ENCODE measurements at regions not wholly inside any gene's neighbourhood (a gene's known extent, or its start where the extent isn't known, plus 50 kb on each side); places are given as distances from the start of the nearest gene placed in this dataset.
"Not testable (repeated sequence)": the region's sequence is repeated elsewhere in the genome, so short reads cannot be mapped to it uniquely, and the experiment has no call there.

DNA sequence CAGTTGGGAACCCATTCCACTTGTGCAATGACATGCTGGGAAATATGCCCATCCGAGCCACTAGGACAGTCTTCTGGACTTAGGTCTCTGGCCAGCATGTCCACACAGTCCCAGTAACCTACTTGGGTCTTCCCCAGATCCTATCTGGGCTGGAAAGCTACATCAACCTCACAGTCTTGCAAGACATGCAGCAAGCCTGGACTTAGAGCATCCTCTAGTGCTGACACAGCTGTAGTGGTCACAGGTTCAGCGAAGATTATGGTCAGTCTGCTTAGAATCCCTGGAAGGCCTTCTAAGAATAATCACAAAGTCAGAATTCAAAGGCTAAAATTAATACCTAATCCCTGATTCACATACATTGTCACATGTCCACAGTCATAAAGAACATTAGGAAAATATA lies 842.7 kb downstream of the STPG2 start:
- no peak for DNase-seq

DNA sequence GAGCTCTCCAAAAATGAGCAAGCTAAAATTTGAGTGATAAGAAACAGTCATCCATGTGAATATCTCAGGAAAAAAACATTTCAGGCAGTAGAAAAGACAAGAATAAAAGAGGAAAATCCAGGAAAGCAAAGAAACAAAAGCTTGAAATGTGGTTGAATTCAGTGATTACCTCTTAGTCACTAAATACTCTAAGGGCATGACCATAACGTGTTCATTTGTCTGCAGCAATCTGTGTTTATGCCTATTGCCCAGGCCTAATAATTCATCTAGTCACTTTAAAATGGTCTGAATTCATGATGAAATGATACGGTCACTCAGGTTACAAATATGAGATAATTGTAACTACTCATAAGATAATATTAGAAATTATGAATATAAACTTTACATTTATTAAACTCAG lies 837.9 kb downstream of the STPG2 start:
- DNase-seq, result no peak

DNA sequence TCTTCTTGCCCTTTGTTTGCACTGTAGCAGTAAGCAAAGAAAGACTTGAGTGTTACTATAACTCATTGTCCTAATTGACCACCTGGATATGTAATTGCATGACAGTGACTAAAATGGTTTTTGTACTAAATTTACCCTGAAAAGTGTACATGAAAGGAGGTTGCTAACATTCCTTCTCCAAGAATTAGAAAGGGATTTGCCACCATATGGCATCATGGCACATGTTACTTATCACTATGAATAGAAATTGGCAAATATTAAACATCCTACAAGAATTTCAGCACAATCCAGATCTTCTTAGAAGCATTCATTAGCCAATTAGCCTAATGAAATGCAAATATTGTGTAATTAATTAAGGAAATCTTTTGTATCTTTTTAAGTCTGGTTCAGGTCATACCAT lies 834.2 kb downstream of the STPG2 start:
- no peak for DNase-seq

GRCh38 chr4:97317201-97317600 lies 826.1 kb downstream of the STPG2 start:
- DNase-seq, result no peak

GRCh38 chr4:97317671-97318070 lies 825.6 kb downstream of the STPG2 start:
- no peak for DNase-seq

DNA sequence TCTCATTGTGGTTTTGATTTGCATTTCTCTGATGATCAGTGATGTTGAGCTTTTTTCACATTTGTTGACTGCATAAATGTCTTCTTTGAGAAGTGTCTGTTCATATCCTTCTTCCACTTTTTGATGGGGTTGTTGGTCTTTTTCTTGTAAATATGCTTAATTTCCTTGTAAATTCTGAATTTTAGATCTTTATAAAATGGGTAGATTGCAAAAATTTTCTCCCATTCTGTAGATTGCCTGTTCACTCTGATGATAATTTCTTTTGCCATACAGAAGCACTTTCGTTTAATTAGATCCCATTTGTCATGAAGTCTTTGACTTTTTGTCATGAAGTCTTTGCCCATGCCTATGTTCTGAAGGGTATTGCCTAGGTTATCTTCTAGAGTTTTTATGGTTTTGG lies 817.5 kb downstream of the STPG2 start:
- not testable (repeated sequence) for DNase-seq

GRCh38 chr4:97330917-97331316 lies 812.4 kb downstream of the STPG2 start:
- no peak for DNase-seq

- no peak for DNase-seq
Measured at GRCh38 chr4:97334348-97334747, 808.9 kb downstream of the STPG2 start.

- DNase-seq, result no peak
Measured at GRCh38 chr4:97349468-97350186, 793.6 kb downstream of the STPG2 start.

GRCh38 chr4:97353876-97354275 lies 789.4 kb downstream of the STPG2 start:
- no peak for DNase-seq

DNA sequence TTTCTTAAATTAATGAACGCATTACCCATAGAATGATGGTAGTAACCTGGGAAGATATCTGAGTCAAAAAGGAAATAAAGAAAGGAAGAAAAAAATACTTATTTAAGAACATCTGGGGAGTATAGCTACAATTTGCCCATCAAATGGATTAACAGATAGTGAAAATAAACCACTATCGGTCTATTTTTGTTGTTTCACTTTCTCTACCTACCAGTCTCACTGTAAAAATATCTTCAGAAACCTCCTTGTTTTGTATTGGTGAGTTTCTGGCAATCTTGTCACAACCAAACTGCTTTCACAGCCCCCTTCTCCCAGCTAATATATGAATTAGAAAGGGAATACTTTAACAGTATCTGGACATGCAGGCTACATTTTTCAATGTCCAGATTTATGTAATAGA lies 783.5 kb downstream of the STPG2 start:
- DNase-seq, result no peak

GRCh38 chr4:97360733-97361132 lies 782.5 kb downstream of the STPG2 start:
- DNase-seq, result no peak

GRCh38 chr4:97367878-97368277 lies 775.4 kb downstream of the STPG2 start:
- DNase-seq, result no peak

DNA sequence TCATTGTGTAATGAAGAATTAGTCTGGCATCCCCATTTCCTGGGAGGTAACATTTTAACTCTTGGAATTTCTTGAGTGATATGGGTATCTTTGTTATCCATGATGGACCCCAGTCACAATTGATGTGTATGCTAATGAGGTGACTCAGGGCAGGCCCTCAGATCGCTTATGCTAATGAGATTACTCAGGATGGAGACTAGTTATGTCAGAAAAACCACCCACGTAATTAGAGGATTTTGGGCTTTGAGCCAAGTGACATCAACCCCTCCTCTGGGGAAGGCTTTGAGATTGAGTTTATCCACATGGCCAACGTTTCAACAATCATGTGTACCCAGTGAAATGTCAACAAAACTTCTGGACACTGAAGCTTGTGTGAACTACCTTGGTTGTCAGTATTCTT lies 772.7 kb downstream of the STPG2 start:
- no peak for DNase-seq

GRCh38 chr4:97374526-97374925 lies 768.8 kb downstream of the STPG2 start:
- DNase-seq, result no peak

GRCh38 chr4:97386969-97387368 lies 756.3 kb downstream of the STPG2 start:
- no peak for DNase-seq

GRCh38 chr4:97394653-97395052 lies 748.6 kb downstream of the STPG2 start:
- no peak for DNase-seq

DNA sequence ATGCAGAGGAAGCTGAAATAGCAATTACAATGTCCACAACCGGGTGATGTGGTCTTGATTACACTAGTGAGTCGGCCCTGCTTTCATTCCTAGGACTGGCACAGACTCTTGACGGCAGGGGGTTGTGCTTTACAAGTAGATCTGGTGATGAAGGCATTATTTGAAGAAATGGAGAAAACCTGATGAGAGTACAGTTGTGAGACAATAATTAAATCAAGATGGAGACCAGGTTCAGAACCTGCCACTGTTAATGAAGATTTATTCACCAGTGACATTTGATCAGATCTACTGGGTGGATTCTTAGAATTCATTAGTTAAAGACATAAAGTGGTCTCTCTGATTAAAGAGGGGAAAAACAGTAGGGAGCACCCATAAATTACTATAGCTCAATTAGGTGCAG lies 747.2 kb downstream of the STPG2 start:
- DNase-seq, result no peak

GRCh38 chr4:97396605-97397004 lies 746.7 kb downstream of the STPG2 start:
- no peak for DNase-seq

DNA sequence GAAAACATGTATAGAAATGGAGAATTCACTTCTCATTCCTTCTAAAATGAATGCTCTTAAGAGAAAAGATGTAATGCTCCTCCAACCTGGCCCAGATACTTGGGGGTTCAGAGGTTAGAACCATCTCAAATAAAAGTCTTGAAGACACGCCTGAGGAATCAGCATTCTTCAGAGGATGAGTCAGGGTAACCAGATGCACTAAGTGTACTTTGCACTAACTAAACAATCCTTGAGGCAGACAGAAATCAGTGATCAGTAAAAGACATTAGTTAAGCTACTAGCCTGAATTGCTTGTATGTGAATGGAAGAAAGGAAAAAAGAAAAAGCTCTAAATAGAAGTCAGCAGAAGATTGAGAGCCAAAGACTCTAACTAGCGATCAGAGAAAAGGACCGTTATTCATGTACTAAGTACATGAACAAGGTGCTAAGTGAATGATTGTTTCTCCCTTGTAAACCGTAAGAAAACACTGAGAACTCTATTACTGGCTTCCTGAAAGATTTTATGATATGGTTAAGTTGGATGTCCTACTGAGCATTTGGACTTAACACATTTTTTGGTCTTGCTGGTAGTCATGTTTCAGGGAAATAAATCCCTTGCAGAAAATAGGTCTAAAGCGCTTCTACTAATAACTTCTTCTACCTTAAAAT lies 738.3 kb downstream of the STPG2 start:
- no peak for DNase-seq

DNA sequence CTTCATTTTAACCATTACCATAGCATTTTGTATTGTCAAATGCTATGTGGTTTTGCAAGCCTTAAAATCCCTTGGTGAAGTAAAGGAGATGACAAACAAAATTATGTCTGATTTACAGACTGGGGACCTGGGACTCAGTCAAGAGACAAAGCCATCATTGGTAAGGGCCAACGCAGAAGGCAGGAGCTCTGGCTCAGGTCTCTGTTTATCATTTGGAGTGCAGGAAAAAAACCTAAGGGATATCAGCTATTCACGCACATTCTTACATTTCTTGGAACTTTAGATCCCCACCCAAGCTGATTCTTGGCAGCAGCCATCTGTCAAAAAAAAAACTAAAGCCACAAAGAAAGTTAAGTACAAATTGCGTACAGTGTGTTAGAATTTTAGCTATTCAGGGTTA lies 731.9 kb downstream of the STPG2 start:
- DNase-seq, result no peak

GRCh38 chr4:97412331-97412730 lies 730.9 kb downstream of the STPG2 start:
- DNase-seq, result no peak

- no peak for DNase-seq
Measured at GRCh38 chr4:97414161-97414560, 729.1 kb downstream of the STPG2 start.

DNA sequence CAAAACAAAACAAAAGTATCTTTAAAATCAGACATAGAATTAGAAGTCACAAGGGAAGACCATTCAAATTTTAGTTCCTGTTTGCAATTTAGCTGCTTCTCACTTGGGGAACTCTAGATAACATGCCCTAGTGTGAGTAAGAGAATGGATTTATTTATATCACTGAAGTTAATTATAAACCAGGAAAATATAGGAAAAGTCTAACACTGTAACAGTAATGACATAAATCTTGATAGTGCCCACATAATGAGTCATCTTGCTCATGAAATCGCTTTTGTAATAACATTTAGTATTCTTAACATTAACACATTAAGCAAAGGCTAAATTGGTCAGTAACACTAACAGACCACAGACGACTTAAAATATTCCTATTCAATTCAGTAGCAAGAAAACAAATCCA lies 710.7 kb downstream of the STPG2 start:
- no peak for DNase-seq
